ENCODE measurements at regions not wholly inside any gene's neighbourhood (a gene's known extent, or its start where the extent isn't known, plus 50 kb on each side); places are given as distances from the start of the nearest gene placed in this dataset.

DNA sequence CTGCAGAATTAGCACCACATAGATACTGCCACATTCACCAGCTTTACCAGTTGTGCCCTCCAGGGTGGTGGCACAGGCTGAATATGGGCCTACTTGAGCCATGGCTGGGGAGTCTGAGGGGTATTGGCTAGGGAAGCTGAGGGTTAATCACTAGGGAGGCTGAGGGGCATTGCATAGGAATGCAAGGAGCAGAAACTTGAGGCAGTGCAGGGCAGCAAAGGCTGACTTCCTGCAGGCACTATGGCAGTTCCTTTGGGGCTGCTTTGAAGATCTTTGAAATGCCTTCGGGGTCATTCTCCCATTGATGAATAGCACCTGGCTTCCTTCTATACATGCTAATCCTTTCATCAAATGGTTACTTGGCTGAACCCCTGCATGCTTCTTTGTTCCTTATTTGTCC is 171.5 kb downstream of the RCN1 start:
- TF ChIP-seq, protein P1, sequence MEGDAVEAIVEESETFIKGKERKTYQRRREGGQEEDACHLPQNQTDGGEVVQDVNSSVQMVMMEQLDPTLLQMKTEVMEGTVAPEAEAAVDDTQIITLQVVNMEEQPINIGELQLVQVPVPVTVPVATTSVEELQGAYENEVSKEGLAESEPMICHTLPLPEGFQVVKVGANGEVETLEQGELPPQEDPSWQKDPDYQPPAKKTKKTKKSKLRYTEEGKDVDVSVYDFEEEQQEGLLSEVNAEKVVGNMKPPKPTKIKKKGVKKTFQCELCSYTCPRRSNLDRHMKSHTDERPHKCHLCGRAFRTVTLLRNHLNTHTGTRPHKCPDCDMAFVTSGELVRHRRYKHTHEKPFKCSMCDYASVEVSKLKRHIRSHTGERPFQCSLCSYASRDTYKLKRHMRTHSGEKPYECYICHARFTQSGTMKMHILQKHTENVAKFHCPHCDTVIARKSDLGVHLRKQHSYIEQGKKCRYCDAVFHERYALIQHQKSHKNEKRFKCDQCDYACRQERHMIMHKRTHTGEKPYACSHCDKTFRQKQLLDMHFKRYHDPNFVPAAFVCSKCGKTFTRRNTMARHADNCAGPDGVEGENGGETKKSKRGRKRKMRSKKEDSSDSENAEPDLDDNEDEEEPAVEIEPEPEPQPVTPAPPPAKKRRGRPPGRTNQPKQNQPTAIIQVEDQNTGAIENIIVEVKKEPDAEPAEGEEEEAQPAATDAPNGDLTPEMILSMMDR (conservative IDR thresholded peaks at IDR 0.05; ENCODE audit: low read depth, low read length): no peak
- no peak for TF ChIP-seq EZH2 (IDR thresholded peaks at IDR 0.05; ENCODE audit: borderline replicate concordance, low read depth, low read length, poor library complexity, severe bottlenecking)
